ENCODE measurements at regions not wholly inside any gene's neighbourhood (a gene's known extent, or its start where the extent isn't known, plus 50 kb on each side); places are given as distances from the start of the nearest gene placed in this dataset.
"Not testable (repeated sequence)": the region's sequence is repeated elsewhere in the genome, so short reads cannot be mapped to it uniquely, and the experiment has no call there.

DNA sequence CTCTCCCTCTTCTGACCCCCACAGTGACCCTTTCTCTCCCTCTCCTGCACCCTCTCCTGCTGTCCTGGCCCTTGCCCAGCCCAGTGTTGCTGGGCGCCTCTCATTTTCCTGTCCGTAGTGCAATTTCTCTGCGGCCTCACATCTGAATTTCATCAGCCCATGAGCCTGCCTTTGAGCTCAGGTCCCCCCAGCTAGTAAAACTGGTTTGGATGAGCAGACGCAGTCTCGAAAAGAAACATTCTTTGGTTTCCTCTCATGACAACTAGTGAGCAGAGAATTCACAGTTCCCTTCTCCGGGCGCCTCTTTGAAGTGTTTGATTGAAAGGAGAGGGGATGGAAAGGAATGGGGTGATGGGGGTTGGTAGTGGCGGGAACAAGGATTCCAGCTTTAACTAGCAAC, 126.0 kb upstream of the CADM1 start:
- DNase-seq = no peak

DNA sequence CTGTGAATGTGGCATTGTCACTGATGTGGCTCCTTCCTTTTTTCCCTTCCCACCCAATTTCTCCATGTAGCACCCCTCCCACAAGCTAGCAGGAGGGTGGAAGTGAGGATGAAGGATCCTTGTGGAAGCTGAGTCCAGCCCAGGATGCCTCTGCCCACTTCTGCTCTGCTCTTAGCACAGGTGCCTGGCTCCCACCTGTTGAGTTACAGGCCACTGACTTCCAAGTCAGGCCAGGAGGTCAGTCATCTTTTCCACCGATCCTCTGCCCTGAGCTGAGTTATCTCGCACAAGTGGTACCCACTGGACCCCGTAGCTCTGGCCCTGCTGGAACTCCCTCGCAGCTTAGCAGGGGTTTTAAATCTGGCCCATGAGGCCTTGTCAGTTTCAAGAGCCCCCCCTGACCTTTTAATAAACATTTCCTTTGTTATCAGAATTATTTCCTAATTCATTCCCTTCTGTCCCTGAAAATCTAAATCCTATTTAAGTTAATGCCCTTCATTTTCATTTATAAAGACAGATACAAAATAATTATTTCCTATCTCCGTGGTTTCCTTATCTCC, 125.3 kb upstream of the CADM1 start:
- no peak for DNase-seq

DNA sequence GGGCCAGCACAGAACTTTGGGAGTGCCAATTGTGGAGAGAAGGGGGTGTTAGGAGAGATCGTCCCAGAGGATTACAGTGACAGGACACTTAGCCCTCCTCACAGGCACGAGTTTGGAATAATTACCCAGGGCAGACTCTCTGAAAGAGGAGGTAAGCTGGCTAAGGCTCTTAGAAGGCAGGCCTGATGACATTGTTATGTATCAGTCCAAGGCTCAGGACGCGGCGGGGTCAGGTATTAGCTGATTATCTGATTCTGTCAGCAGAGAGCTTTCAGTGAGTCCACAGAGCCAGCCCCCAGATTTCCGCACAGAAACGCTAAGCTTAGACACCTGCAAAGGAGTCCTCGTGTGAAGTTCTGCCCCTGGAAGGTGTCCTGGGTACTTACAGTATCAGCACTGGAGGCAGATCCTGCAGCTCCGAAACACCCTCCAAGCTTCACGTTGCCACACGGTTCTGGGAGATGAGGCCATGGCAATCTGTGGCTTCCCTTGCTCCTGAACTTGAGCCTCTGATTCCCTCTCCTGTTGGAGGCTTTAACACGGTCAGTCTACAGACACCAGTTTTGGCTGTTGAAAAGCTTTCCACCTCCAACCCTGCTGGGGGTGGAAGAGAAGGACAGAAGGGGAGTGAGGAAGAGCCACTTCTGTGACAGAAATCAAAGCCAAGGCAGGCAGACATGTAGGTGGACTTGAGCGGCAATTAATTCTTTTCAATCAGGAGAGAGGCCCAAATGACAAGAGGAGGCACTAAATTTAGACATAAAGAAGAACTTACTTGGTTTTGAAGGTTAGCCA, 123.6 kb upstream of the CADM1 start:
- no peak for DNase-seq

DNA sequence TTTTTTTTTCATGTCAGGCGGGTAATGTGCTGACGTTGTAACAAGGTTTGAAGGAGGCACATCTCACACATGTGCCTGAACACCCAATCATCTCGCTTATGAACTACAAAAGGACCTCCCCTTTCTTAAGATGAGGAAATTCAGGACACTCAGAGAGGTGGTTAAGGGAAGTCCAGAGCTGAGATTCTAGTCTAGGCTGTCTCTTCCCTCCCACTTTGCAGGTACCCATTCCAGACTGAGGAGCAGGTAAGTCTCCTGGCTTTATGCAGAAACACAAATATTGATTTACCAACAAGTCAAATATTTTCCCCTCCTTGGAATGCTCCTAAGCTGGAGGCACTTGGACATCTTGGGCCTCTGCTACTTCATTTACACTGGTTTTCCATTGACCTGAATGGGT, 122.9 kb upstream of the CADM1 start:
- no peak for DNase-seq

DNA sequence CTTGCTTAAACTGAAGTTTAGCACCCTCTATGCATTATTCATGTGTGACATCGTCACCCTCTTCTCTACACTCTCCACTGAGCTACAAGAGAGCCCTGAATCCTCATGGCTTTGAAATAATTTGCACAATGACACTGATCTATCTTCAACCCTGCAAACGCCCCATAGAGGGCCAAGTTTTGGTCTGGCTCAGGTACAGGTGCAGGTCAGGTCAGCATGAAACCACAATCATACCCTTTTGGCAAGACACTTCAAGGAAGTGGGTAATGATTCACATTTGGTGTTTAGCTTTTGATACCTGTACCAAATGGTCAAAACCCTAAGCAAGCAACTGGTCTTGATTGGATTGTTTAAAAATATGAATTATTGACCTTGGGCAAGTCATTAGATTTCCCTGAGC, 122.2 kb upstream of the CADM1 start:
- DNase-seq = no peak

DNA sequence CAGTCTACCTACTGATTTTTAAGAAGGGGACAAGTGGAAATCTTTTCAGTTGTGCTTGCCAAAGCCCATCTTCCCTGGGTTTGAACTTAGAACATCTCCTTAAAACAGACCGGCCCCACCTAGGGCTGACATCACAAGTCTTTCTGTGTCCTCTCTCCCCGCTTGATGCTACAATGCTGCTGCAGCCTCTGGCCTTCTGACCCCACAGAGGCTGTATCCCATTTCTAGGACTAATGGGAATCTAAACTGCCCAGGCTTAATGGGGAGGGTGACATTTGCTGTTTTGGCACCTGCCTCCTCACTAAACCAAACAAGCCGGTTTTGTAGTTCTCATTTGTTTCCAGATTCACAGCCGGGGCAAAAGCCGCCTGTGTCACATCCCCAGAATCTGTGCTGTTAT, 121.3 kb upstream of the CADM1 start:
- DNase-seq = no peak

DNA sequence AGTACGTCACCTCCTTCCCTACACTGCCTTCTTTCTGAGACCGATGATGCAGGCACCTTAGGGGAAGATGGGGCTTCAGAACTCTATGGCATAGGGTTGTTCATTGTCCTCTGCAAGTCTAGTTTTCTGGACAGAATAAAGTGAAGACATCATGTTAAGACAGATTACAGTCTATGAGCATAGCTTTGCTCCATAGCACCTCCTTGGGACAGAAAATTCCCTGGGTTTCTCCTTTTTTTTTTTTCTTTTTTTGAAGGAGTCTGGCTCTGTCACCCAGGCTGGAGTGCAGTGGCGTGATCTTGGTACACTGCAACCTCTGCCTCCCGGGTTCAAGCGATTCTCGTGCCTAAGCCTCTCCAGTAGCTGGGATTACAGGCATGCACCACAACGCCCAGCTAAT, 119.8 kb upstream of the CADM1 start:
- DNase-seq = no peak

DNA sequence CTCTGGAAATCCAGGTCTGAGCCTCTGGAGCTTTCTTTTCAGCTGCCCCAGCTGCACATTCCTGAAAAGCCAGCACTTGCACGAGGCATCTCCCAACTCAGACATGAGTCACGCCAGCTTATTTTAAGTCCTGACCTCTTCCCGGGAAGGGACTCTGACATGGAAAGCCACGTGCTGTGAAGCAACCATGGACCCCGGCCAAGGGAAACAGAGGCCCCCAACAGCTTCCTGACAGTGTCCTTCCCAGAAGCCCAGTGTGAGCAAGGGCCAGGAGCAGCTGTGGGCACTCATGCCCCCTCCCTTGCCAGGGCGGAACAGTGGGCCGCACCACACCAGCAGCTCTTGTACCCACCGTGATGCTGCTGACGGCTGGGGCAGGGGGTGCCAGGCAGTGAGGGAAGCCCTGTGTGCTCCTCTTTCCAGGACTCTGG, 118.8 kb upstream of the CADM1 start:
- DNase-seq = no peak

DNA sequence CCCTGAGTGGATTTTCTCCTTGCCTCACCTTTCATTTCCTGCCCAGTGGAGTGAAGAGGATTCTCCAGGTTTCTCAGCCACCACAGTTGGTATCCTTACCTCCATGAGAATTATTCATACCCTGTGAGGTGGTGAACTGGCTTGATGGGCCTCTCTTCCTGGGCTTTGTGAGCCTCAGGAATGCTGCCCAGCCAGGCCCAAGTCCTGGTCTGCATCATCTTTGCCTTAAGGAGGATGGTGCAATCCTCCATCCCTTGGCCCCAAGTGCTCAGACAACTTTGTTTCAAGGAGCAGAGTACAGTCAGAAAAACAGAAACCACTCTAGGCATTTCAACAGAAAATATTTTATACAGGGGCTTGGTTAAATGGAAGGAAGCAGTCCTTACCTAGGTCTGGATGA, 114.2 kb upstream of the CADM1 start:
- no peak for DNase-seq

DNA sequence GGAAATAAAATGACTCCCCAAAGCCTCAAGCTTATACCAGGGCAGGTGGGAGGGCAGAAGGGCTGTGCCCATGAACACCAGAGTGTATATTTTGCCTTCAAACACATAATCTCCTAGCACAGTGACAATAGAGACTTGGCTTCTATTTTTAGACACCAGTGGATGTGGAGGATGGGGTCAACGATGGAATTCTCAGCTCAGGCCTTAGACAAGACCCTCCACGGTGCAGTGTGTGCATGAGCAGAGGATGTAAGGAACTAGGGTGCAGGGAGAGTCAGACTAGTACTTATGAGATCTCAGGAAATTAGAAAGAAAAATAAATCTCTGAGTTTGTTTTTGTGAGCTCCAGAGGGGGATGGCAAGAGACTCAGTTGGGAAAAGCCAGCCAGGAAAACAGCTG, 113.6 kb upstream of the CADM1 start:
- DNase-seq = no peak

DNA sequence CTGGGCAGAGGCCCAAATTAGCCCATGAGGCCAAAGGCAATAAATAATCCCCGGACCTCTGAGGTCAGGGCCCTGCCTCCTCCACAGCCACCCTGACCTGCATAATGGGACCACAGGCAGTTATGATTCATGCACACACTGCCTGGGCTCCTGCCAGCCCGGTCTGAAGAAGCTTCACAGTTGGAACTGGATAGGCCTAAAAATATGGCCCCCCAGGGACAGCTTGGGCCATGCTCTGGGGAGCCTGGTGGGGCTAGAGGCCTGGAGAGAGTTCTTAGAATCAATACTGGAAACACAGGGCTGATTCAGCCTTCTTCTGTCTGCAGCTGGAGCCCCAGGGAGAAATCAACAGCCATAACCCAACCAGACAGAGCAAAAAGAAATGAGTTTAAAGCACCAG, 112.8 kb upstream of the CADM1 start:
- DNase-seq = no peak

DNA sequence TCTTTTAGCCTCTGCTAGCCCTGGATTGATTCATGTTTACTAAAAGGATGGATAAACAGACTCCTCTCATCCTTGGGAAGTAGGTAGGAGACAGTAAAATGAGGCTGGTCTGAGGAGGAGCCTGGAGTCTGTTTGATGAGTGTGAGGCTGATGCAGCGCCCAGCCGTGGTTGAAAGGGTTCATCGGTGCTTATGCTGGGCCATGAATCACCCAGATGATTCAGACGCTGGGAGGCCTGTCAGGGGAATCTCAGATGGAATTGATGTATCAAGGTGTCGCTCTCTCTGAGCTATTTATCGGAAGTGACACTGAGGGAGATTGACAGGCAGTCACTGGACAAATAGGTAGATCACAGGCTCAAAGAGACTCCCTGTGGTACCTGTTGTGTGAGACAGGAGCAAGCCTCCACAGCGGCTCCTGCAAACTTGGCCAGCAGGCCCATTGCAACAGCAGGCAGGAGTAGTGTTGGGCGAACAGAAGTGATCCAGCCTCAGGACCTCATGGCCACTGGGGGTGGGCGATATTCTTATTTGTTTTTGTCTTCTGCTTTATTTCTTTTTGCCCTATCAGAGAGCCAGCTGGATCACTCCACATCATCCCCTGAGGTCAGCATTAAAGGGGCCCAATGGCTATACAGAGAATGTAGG, 109.9 kb upstream of the CADM1 start:
- DNase-seq = no peak

DNA sequence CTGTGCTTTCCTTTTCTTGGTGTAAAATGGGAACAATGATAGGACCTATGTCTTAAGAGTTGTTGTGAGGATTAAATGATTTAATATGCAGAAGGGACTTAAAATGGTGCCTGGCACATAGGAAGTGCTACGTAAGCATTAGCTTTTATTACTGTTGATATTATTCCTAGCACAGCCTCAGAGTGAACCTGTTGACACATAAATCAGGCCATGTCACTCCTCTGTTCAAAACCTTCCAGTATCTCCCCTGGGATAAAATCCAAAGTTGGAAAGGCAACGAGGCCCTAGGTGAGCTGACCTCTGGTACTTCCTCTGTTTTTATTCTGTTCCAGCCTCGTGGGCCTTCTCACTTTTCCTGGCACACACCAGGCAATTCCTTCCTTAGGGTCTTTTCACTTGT, 108.8 kb upstream of the CADM1 start:
- DNase-seq = no peak

DNA sequence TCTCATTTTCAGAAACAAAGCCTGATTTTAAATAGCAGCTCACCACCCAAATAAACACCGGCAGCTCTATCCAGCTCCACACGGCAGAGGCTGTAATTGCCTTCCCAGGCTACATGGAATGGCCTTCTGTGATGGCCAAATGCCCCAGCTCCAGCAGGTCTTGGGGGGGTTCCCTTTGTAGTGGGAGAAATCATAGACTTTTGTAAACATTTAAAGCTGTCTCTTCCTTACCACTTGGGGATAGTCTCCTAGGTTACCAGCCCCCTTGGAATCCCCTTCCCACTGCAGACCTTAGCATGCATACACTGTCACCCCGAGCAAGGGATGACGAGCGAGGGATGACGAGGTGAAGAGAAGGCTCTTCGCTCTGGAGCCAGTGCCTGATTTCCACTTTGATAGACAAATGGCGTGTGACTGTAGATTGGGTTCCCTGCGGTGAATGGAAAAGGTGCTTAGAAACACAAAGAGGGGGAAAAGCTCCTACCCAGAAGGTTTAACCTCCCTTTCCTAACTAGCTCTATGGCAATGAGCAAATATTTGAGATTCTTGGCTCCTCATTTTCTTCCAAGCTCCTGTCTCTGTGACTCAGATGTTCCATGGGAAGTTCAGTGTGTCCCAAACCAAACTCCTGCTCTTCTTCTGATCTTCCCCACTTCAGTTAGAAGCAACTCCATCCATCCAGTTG, 108.0 kb upstream of the CADM1 start:
- DNase-seq = no peak

DNA sequence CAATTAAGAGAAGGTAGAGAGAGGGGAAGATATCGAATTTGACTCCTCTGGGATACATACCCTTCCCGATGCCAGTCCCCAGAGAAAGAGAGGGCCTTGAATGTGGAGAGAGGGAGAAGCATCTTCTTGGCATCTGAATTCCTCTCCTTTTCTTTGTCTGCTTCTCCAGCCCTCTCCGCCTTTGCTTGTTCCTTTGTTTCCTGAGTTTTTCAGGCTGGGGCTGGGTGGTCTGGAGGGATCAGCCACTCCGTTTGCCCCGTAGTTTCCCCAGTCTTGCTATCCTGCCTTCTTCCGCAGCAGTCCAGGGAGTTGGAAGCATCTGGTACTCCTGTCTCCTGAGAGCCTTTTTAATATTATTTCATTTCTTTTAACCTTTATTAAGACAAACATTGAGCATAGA, 107.1 kb upstream of the CADM1 start:
- no peak for DNase-seq

DNA sequence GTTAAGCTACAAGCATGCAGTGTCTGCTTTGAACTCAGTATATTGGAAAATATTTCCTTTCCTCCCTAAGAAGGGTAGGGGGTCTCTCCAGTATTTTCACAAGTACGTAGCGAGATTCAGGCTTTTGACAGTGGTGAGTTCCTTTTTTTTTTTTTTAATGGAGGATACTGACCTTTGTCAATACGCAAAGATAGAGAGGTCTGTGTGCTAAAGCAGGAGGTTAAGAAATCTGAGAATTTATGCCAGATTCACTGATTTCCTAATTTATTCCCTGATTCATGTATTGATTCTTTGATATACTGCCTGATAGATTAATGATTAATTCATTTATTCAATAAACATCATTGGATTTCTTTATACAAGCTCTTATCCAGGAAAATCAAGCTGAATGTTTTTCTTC, 106.7 kb upstream of the CADM1 start:
- DNase-seq = no peak

DNA sequence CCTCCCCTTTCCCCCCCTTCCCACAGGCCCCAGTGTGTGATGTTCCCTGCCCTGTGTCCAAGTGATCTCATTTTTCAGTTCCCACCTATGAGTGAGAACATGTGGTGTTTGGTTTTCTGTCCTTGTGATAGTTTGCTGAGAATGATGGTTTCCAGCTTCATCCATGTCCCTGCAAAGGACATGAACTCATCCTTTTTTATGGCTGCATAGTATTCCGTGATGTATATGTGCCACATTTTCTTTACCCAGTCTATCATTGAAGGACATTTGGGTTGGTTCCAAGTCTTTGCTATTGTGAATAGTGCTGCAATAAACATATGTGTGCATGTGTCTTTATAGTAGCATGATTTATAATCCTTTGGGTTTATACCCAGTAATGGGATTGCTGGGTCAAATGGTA, 106.0 kb upstream of the CADM1 start:
- not testable (repeated sequence) for DNase-seq

DNA sequence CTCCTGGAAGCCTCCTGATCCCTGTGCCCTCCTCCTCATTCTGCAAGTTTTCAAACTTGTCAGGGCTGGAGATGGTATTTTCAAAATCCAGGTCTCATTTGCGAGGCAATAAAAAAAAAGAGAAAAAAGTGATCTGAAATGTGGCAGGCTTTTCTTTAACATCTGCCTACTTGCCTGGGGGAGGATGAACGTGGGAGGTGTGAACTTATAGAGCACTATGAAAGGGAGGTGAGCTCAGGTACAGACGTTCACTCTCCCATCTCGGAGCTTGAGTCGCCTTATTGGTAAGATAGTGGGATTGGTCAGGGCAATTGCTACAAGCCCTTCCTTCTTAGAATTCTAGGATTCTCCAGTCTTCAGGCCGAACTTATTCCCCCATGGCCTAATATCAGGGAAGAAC, 104.8 kb upstream of the CADM1 start:
- DNase-seq = no peak

DNA sequence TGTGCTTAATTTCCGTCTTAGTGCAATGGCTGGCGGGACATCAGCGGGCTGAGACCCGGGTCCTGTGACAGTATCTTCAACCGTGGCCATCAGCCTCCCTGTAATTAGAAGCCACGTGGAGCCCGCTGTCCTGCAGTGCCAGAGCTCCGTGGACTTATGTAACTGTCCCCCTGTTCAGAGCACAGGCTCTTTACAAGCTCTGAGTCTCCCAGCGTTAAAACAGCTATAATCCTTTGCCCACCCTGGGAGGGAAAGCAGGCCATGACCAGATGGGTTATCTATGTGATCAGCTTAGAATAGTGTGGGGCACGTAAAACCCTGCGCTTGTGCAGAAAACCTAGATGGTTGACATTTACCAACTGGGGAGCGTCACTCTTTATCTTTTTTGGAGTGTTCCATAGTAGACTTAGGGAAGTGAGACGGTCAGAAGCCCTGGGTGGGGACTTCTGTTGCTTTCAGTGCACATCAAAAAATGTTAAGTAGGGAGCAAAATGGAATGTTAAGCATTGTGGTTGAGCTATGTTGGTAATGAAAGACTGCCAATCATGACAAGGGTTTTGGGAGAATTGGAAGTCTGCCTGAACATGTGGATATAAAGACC, 103.5 kb upstream of the CADM1 start:
- no peak for DNase-seq

DNA sequence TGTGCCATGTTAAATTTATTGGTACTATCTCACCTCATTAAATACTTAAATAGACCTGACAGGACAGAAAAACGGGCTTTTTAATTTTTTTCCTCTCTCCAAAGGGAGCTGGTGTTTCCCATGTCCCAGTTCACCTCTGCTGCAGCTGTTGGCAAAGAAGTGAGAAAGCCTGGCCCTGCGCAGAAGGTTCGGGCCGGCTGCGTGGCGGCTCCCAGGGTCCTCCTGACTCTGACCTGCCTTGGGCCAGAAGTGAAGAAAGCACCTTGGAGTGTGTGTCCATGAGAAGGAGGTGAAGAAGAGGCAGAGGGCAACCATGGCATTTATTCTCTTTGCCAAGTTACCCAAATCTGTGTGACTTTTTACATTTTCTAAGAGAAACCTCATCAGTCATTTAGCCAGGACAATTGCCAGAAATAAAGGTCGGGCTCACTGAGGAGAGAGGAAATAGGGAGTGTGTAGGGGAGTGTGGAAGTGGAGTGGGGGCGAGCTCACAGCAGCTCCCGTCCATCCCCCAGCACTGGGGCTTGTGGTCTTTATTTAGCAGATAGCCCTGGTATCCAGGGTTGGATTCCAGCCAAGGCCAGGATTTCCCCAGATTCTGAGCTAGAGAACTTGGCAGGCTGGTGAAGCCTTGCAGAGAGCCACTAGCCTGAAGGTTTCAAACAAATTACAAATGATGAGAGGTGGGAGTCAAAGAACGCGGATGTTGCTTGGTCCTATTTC, 102.4 kb upstream of the CADM1 start:
- no peak for DNase-seq

DNA sequence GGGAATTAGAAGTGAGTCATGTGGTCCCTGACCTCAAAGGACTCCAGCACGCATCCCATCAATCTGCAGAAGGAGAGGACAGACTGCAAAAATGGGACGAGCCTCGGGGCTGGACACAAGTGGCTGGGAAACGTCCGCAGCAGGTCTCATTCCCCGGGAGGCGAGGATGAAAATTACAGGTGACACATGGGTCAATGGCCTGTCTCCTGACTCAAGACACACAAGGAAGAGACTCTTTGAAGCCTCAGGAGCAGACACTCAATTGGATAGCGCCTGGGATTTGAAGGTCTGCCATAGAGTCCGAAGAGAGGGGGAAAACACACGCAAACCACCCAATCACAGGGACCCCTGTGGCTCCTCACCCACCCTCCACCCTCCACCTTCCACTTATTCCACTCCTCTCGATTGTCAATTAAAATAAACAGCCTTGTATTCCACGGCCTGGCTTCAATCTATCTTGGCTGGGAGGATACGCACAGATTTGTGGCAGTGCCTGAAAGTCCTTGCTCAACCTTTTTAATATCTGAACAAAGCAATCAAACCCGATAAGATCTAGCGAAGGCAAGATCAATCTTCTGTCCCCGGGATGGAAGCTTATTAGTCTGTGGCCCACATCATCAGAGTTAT, 101.8 kb upstream of the CADM1 start:
- no peak for DNase-seq

DNA sequence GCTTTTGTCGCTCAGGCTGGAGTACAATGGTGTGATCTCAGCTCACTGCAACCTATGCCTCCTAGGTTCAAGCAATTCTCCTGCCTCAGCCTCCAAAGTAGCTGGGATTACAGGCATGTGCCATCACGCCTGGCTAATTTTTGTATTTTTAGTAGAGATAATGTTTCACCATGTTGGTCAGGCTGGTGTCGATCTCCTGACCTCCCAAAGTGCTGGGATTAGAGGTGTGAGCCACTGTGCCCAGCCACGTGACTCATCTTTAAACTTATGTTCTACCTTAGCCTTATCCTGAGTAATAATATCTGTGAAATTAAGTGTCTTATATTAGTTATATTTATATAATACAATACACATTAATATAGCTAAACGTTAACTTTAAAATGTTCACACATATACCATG, 101.2 kb upstream of the CADM1 start:
- not testable (repeated sequence) for DNase-seq
